Body of pancreas (tissue), 4 donors: ENCODE measurements at regions not wholly inside any gene's neighbourhood (a gene's known extent, or its start where the extent isn't known, plus 50 kb on each side); places are given as distances from the start of the nearest gene placed in this dataset.

Experiments
- CTCF ChIP-seq, 7 experiments: fragments of 450-650 bp in 4 of 7; fragments of 200-600 bp in 3 of 7; sonication (generic) in 3 of 7; IDR thresholded peaks; one replicate each; pipeline ENCODE4 v1.5.1; 2016 to 2019; ENCODE audit warnings: antibody characterized with exemption in 7 of 7
- POLR2A ChIP-seq, 3 donors: fragments of 450-650 bp; IDR thresholded peaks; one replicate each; pipeline ENCODE4 v1.6.1; 2016; ENCODE audit warnings: antibody characterized with exemption in 3 of 3, mild to moderate bottlenecking in 2 of 3

- TF ChIP-seq CTCF (IDR thresholded peaks at IDR 0.05) (no peak), POLR2A (IDR thresholded peaks at IDR 0.05) (no peak)
Observed at GRCh38 chr20:58584881-58585752, 66.0 kb upstream of the STX16 start.
